ENCODE measurements at regions not wholly inside any gene's neighbourhood (a gene's known extent, or its start where the extent isn't known, plus 50 kb on each side); places are given as distances from the start of the nearest gene placed in this dataset.

DNA sequence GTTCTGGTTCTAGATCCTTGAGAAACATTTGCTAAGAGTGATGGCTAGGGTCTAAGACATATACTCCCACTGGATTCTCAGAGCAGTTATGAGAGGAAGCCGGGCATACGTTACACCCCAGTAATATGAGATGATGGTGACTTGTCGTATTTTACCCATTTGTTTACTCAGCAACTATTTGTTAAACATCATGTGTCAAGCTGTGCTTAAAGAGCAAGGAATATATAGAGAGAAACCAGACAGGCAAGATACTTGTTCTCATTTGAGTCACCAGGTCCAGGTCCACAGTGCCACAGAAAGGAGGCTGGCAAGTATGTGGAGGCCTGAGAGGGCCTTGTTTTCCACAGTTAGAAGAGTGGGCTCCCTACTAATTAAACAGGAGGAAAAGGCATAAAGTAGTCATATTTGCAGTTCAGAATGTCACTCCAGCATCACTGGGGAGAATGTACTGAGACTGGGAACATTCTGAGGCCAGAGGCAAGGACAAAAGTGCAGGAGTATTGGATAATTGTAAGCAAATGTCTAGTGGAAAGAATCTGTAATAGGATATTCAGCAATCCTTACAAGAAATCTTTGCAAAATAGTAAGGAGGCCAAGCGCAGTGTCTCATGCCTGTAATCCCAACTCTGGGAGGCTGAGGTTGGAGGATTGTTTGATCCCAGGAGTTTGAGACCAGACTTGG is 142.2 kb downstream of the IRS2 start:
- no peak for DNase-seq

- DNase-seq, result no peak
Measured at GRCh38 chr13:109642358-109642757, 144.0 kb downstream of the IRS2 start.

- DNase-seq, result no peak
Measured at GRCh38 chr13:109636736-109637135, 149.6 kb downstream of the IRS2 start.

DNA sequence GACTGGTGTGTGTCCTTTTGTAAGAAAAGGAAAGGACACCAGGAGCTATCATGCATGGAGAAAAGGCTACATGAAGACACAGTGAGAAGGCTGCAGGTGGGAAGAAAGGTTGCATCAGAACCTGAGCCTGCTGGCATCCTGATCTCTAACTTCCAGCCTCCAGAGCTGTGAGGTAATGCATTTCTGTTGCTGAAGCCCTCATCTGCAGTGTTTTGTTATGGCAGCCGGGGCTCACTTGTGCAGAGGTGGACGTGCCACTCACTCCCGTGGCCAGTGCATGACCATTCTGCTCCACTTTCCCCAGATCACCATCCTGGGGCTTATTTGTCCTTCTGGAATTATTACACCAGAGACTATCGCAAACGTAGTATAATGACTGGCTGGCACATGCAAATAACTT is 155.3 kb downstream of the IRS2 start:
- DNase-seq, result no peak

DNA sequence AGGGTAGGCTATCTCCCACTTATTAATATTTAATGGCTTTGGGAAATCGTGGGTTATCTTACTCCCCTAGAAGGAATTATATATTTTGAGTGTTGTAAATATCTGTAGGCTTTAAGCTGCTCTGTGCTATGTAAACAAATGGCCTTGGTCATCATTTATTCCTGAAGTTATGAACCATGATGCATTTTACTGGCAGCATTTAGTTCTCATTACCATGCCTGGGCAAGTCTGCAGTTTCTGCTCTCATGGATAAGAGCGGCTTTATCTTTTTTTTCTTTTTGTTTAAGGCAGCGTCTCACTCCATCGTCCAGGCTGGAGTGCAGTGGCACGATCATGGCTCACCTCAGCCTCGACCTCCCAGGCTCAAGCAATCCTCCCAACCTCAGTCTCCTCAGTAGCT is 156.1 kb downstream of the IRS2 start:
- DNase-seq, result no peak

- no peak for DNase-seq
Measured at GRCh38 chr13:109629737-109630136, 156.6 kb downstream of the IRS2 start.

DNA sequence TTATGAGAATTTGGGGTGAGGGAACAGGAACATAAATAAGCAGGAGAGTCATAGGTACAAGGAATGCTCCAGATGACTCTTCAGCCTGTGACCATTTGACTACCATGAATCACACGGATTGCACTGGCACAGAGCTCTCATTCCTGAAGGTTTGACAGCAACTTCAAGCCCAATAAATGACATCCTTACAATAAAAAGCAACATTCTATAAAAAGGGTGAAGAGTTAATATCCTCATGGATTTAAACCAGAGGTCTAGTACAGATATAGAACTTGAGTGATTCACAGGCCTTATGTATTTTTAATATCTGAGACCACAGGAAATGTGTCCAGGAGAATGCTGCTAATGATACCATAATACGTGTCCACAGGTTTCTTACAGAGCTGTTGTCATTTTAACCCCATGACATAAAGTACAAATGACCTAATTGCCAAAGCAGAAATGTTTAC is 158.1 kb downstream of the IRS2 start:
- DNase-seq, result no peak

DNA sequence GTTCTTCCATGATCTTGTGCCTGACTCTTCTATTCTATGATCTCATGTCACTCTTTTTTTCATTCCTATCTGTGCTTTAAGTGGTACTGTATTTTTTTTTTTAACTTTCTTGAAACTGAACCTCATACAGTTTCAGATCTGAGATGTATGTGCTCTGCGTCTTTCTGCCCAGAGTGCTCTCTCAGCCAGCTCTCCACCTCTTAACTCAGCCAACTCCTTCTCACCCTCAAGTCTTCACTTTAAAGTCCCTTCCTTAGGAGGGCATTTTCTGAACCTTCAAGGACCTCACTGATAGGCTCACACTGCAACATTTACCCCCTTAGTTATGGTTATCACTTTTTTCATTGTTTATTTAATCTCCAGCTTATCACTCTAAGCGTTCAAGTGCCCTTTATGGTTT is 158.7 kb downstream of the IRS2 start:
- no peak for DNase-seq

- no peak for DNase-seq
Measured at GRCh38 chr13:109626386-109627171, 159.8 kb downstream of the IRS2 start.

- DNase-seq, result no peak
Measured at GRCh38 chr13:109625156-109625555, 161.2 kb downstream of the IRS2 start.

DNA sequence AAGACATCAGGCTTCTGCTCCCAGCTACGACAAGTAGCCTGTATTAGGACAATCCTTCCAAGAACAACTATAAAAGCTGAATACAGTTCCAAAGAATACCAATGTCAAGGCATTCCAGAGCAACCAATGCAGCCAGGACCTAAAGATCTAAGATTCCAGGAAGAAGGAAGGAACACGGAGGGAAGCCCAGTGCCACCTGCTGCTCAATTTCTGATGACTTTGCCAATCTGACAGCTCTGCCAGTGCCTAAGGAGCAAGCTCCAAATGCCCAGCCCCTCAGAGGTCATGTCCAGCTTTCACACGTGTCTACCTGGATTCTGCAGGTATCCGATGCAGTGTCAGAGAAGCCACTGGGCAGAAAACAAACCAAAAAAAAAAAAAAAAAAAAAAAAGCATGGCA is 164.4 kb downstream of the IRS2 start:
- no peak for DNase-seq

- no peak for DNase-seq
Measured at GRCh38 chr13:109615721-109616420, 170.5 kb downstream of the IRS2 start.

GRCh38 chr13:109611912-109612691 is 174.3 kb downstream of the IRS2 start:
- DNase-seq, result no peak

GRCh38 chr13:109610517-109610916 is 175.9 kb downstream of the IRS2 start:
- DNase-seq, result no peak

GRCh38 chr13:109608503-109608902 is 177.9 kb downstream of the IRS2 start:
- no peak for DNase-seq

DNA sequence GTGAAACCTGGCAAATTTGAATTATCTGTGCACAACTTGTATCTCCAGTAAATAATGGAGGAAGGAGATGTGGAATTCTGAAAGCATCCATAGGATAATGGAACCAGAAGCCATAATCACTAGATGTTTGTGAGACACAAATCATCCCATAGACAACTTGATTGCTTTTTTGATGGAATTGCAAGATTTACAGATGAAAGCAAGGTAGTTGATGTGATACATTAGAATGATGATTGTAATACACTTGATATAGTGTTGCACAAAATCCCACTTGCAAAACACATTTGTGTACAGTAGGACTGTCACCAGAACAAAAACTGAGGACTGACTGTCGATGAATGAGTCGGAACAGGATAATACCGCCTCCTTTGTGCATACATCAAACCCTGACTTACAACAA is 178.3 kb downstream of the IRS2 start:
- no peak for DNase-seq

- DNase-seq, result no peak
Measured at GRCh38 chr13:109606520-109606919, 179.9 kb downstream of the IRS2 start.

- no peak for DNase-seq
Measured at GRCh38 chr13:109605846-109606245, 180.5 kb downstream of the IRS2 start.

GRCh38 chr13:109604894-109605293 is 181.5 kb downstream of the IRS2 start:
- no peak for DNase-seq

- DNase-seq, result no peak
Measured at GRCh38 chr13:109602356-109602755, 184.0 kb downstream of the IRS2 start.

GRCh38 chr13:109599901-109600657 is 186.3 kb downstream of the IRS2 start:
- no peak for DNase-seq

DNA sequence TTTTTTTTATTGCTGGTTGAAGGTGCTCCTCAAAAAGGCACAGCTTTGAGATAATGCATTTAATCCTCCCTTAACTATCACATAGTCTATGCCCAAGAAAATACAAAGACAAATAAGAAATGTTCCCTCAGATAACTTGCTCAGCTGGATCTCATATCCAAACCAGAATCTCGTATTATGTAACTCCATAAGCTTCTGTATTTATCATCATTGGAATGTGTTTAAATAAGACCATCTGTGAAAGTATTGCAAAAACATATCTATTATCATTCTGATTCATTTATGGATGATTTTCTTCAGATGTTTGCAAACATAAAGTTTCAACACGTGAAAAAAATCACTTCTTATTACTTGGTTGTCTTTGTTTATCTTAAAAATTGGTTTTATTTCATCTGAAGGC is 190.9 kb downstream of the IRS2 start:
- DNase-seq, result no peak

All from NCI-H510A (cell line).